Body of pancreas (tissue), 4 donors: ENCODE measurements at regions not wholly inside any gene's neighbourhood (a gene's known extent, or its start where the extent isn't known, plus 50 kb on each side); places are given as distances from the start of the nearest gene placed in this dataset.

ENCODE experiments used
- ATAC-seq: fragments of 150-250 bp; one replicate; pipeline ENCODE4 v1.9.1; 2016
- DNase-seq, 4 donors: peaks; one replicate each; pipeline ENCODE4 v3.0.0-alpha.2; 2019
- H3K27ac ChIP-seq, 4 donors: fragments of 200-600 bp; sonication (generic); 1 replicate in 3 of 4; 2 replicates in 1 of 4; pipeline versions ENCODE4 v1.5.1 to v1.6.1; 2016 to 2019; ENCODE audit warnings: mild to moderate bottlenecking in 1 of 4, mixed read lengths in 1 of 4, moderate library complexity in 1 of 4
- H3K27me3 ChIP-seq, 2 donors: fragments of 200-600 bp; sonication (generic); one replicate each; pipeline ENCODE4 v1.6.0; 2016; ENCODE audit warnings: mild to moderate bottlenecking in 1 of 2
- H3K36me3 ChIP-seq, 2 donors: fragments of 200-600 bp; sonication (generic); replicated peaks in 1 of 2; 2 replicates each; pipeline ENCODE4 v1.5.1; 2016; ENCODE audit warnings: low read depth in 2 of 2; ENCODE audit not compliant: insufficient read depth in 1 of 2
- H3K4me1 ChIP-seq: fragments of 200-600 bp; sonication (generic); one replicate; pipeline ENCODE4 v1.6.0; 2016
- H3K4me3 ChIP-seq, 2 donors: fragments of 200-600 bp; sonication (generic); 1 replicate in 1 of 2; 2 replicates in 1 of 2; pipeline ENCODE4 v1.5.1; 2016 to 2019
- H3K9me3 ChIP-seq, 3 donors: fragments of 200-600 bp; sonication (generic); 1 replicate in 2 of 3; 2 replicates in 1 of 3; pipeline ENCODE4 v1.5.1; 2016
- POLR2A ChIP-seq, 3 donors: fragments of 450-650 bp; IDR thresholded peaks; one replicate each; pipeline ENCODE4 v1.6.1; 2016; ENCODE audit warnings: antibody characterized with exemption in 3 of 3, mild to moderate bottlenecking in 2 of 3
- WGBS, 2 donors: methylation state at CpG; one replicate each; pipeline ENCODE4 v1.1.5; 2017; 5-methylcytosine and 5-hydroxymethylcytosine counted together
- intact Hi-C: fragments of 100-400 bp; cut with DNase I; formaldehyde crosslinking; loops from one replicate; pipeline ENCODE4 v1.15.1; 2023
- TF ChIP-seq, protein P1 (sequence below), 7 experiments: fragments of 450-650 bp in 4 of 7; fragments of 200-600 bp in 3 of 7; sonication (generic) in 3 of 7; IDR thresholded peaks; one replicate each; pipeline ENCODE4 v1.5.1; 2016 to 2019; ENCODE audit warnings: antibody characterized with exemption in 7 of 7

DNA sequence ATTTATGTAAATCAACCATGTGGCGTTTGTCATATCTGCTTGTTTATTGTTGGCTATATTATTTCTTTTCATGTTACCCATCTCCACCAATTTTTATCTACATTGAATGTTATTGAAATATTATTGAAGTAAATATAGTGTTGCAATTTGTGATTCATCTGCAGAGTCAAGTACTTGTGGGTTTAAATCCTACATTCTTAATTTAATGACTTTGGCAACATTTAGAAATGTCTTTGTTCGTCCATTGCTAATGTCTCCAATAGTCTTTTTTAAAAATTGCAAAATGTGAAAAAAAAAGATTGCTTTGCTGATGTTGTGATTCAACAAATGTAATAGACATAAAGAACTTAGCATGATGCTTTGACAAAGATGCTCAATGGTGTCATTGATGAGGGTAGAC, 1572.8 kb upstream of the PIK3C3 start:
- DNase-seq (no peak), ATAC-seq (no peak)
- H3K27ac ChIP-seq = no peak overlapping the region
- WGBS, 2 donors = 44 to 59% methylated on average over 2 of the region's 2 CpGs
- H3K4me1 ChIP-seq = no peaks in the 10 kb centered on the region
- no peak overlapping the region for H3K4me3 ChIP-seq
- H3K9me3 ChIP-seq = no peaks in the 10 kb centered on the region
- no peaks in the 10 kb centered on the region for H3K36me3 ChIP-seq
- intact Hi-C loops = no loop called here
- H3K27me3 ChIP-seq = no peaks in the 10 kb centered on the region
- TF ChIP-seq POLR2A (IDR thresholded peaks at IDR 0.05) = no peak
- TF ChIP-seq, protein P1, sequence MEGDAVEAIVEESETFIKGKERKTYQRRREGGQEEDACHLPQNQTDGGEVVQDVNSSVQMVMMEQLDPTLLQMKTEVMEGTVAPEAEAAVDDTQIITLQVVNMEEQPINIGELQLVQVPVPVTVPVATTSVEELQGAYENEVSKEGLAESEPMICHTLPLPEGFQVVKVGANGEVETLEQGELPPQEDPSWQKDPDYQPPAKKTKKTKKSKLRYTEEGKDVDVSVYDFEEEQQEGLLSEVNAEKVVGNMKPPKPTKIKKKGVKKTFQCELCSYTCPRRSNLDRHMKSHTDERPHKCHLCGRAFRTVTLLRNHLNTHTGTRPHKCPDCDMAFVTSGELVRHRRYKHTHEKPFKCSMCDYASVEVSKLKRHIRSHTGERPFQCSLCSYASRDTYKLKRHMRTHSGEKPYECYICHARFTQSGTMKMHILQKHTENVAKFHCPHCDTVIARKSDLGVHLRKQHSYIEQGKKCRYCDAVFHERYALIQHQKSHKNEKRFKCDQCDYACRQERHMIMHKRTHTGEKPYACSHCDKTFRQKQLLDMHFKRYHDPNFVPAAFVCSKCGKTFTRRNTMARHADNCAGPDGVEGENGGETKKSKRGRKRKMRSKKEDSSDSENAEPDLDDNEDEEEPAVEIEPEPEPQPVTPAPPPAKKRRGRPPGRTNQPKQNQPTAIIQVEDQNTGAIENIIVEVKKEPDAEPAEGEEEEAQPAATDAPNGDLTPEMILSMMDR (IDR thresholded peaks at IDR 0.05) = no peak

DNA sequence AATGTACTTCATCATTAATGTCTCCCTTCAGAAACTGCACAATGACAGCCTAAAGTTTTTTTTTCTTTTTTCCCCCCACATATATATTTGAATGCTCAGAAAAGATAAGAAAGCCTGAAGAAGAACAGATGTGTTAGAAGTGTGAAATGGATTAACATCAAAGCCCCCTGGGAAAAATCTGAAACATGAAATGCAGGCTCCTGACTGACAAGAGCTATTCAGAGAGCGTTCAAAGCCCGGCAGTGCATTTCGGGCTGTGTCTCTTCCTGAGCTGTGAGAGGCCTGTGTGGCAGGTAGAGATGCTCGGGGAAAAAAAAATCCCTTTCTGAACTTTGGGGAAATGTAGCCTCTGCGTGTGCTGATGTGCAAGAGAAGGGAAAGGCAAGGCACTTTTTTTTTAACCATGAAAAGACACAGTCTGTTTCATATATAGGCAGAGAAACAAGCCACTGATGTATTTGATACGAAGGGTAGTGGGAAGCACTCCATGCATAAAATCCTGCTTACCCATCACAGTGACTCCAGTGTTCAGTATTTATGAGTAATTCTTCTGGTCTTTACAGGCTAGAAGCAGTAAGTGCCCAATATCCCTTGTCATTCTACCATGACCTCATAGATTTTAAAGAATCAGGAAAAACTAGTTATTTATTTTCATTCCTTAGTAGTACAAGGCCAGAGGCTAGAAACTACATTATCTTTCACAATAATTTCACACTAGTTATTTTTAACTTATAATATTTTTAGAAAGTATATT, 1574.2 kb upstream of the PIK3C3 start:
- DNase-seq (no peak), ATAC-seq (no peak)
- Histone ChIP-seq H3K36me3 (no peaks in the 10 kb centered on the region), H3K4me3 (no peak overlapping the region), H3K9me3 (no peaks in the 10 kb centered on the region), H3K27ac (no peak overlapping the region), H3K27me3 (no peaks in the 10 kb centered on the region), H3K4me1 (no peaks in the 10 kb centered on the region)
- intact Hi-C loops = no loop called here
- 68 to 76% methylated on average over 6 of the region's 6 CpGs for WGBS, 2 donors
- TF ChIP-seq, protein P1 (IDR thresholded peaks at IDR 0.05) = no peak
- TF ChIP-seq POLR2A (IDR thresholded peaks at IDR 0.05) = no peak

DNA sequence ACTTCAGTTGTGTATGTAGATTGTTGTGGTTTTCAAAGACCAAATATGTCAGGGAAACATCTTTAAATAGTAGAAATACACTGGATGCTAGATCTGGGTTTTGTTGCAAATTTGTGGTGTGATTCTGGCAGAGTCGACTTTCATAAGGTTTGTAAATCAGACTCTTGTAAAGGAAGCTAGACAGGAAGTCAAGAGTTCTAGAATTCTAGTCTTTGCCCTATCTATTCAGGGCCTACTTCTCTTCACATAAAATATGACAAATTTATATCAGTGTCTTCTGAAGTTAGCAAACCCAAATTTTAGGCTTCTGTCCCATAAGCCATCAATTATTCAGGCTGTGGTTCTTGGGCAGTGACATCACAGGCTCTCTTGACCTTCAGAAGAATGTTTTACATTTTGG, 1579.2 kb upstream of the PIK3C3 start:
- intact Hi-C loops = no loop called here
- H3K36me3 ChIP-seq = no peaks in the 10 kb centered on the region
- no peaks in the 10 kb centered on the region for H3K9me3 ChIP-seq
- no peak for TF ChIP-seq POLR2A (IDR thresholded peaks at IDR 0.05)
- TF ChIP-seq, protein P1 (IDR thresholded peaks at IDR 0.05) = no peak
- H3K4me1 ChIP-seq = no peaks in the 10 kb centered on the region
- ATAC-seq = no peak
- no peak overlapping the region for H3K27ac ChIP-seq
- H3K27me3 ChIP-seq = no peaks in the 10 kb centered on the region
- H3K4me3 ChIP-seq = no peak overlapping the region
- 30 to 50% methylated on average over 1 of the region's 1 CpG for WGBS, 2 donors
- no peak for DNase-seq

DNA sequence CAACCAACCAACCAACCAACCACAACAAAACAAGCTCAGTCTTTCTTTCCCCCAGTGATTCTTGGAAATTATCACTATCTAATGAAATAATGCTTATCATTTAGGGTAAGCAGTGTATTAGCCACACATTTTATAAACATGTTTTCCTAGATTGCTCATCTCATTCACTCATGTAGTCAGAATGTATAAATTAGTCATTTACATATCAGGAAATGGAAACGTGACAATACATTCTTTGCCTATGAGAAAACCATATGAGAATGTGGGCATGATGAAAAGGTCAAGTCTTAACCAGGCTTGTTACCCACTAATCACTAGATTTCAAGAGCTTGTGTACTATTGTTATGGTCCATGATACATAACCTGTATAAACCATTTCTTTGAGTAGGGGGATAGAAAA, 1583.4 kb upstream of the PIK3C3 start:
- H3K9me3 ChIP-seq = no peaks in the 10 kb centered on the region
- intact Hi-C loops = no loop called here
- H3K27ac ChIP-seq = no peak overlapping the region
- H3K27me3 ChIP-seq = no peaks in the 10 kb centered on the region
- H3K36me3 ChIP-seq = no peaks in the 10 kb centered on the region
- no peak overlapping the region for H3K4me3 ChIP-seq
- ATAC-seq = no peak
- H3K4me1 ChIP-seq = no peaks in the 10 kb centered on the region
- no peak for DNase-seq
- 30 to 50% methylated on average over 1 of the region's 1 CpG for WGBS, 2 donors
- TF ChIP-seq, protein P1 (IDR thresholded peaks at IDR 0.05) = no peak
- TF ChIP-seq POLR2A (IDR thresholded peaks at IDR 0.05) = no peak

DNA sequence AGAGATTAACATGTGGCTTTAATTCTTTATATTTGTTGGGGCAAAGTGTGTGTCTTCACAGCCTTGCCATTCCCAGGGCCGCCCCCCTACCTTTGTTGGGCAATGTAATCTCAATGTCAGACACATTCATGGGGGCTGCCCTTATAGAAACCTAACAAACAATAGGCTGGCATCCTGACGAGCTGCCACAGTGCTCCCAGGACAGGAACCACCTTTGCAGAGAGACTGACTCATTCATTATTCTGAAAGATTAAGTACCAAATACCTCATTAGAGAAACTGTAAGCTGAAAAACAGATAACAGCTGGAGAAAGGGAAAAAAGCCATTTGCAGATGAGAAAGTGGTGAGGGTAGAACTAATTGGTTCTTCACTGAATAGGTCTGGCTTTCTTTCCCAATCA, 1587.5 kb upstream of the PIK3C3 start:
- 48 to 59% methylated on average over 2 of the region's 2 CpGs for WGBS, 2 donors
- intact Hi-C loops = no loop called here

More for the DNA sequence above, 1587.5 kb upstream of the PIK3C3 start:
- Histone ChIP-seq H3K4me3 (no peak overlapping the region), H3K4me1 (no peaks in the 10 kb centered on the region), H3K36me3 (no peaks in the 10 kb centered on the region), H3K27ac (no peak overlapping the region), H3K27me3 (no peaks in the 10 kb centered on the region), H3K9me3 (no peaks in the 10 kb centered on the region)
- no peak for DNase-seq
- no peak for ATAC-seq
- no peak for TF ChIP-seq POLR2A (IDR thresholded peaks at IDR 0.05)
- TF ChIP-seq, protein P1 (IDR thresholded peaks at IDR 0.05) = no peak
